ENCODE measurements at regions not wholly inside any gene's neighbourhood (a gene's known extent, or its start where the extent isn't known, plus 50 kb on each side); places are given as distances from the start of the nearest gene placed in this dataset.

- no peak for TF ChIP-seq SP1 (CRISPR knock-in tag; conservative IDR thresholded peaks at IDR 0.05)
- TF ChIP-seq ATF1 (CRISPR knock-in tag; IDR thresholded peaks at IDR 0.05), result no peak
- no peak for TF ChIP-seq USF2 (CRISPR knock-in tag; IDR thresholded peaks at IDR 0.05)
Measured at GRCh38 chr17:77795685-77796084, 162.8 kb upstream of the TNRC6C start.

Data from WTC11 (cell line).